ENCODE measurements at regions not wholly inside any gene's neighbourhood (a gene's known extent, or its start where the extent isn't known, plus 50 kb on each side); places are given as distances from the start of the nearest gene placed in this dataset.
"Not testable (repeated sequence)": the region's sequence is repeated elsewhere in the genome, so short reads cannot be mapped to it uniquely, and the experiment has no call there.

GRCh38 chr13:18665124-18665523 is 516.5 kb downstream of the TUBA3C start:
- not testable (repeated sequence) for TF ChIP-seq CTCF (IDR thresholded peaks at IDR 0.05; ENCODE audit: low read length); EZH2 (optimal IDR thresholded peaks at IDR 0.05; ENCODE audit: low read depth, low read length); EZH2phosphoT487 (IDR thresholded peaks at IDR 0.05; ENCODE audit: low read length)

Measured in MM.1S (cell line).